OCI-LY3 (cell line): ENCODE measurements at regions not wholly inside any gene's neighbourhood (a gene's known extent, or its start where the extent isn't known, plus 50 kb on each side); places are given as distances from the start of the nearest gene placed in this dataset.

Experiments used
- EZH2phosphoT487 ChIP-seq: fragments of 200-600 bp; shearing (Covaris generic); IDR thresholded peaks from 2 replicates; pipeline ENCODE4 v1.6.1; 2018; ENCODE audit warnings: antibody characterized with exemption, mixed run types, low read depth
- TF ChIP-seq, protein P1 (sequence below): fragments of 200-600, 300-600 bp; sonication (generic); IDR thresholded peaks from 2 replicates; pipeline ENCODE4 v1.5.1; 2014; ENCODE audit warnings: antibody characterized with exemption, low read length, low read depth

DNA sequence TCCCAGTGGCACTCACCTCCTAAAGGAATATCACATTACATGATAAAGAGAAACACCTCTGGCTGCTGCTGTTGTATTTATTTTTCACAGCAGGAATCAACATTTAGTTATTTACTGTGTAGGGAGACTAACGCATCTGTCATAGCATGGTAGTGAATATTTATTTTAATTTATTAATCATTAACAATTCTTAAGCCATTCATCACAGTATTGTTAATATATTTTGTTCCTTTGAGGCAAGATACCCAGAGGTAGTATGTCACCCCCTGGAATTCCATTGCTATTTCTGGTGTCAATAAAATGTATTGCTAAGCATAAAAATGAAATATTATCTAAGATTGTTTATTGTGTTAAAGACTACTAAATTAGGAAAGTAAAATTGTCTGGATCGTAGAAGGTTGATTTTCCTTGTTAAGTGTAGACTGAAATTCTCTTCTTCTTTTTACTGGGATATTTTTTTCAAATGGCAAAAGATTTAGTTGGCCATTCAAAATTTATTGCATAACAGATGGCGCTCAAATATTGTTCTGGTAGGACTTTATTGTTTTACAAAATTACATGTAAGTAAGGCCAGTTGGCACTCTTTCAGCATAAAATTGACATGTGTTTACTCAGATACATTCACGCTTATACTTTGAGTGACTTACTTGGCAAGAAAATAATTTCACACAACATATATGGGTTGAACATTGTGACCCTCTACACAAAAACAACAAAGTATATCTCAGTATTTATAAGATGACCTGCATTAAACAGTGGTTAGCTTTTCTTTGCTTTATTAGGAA lies 1358.7 kb upstream of the SORCS1 start:
- TF ChIP-seq, protein P1, sequence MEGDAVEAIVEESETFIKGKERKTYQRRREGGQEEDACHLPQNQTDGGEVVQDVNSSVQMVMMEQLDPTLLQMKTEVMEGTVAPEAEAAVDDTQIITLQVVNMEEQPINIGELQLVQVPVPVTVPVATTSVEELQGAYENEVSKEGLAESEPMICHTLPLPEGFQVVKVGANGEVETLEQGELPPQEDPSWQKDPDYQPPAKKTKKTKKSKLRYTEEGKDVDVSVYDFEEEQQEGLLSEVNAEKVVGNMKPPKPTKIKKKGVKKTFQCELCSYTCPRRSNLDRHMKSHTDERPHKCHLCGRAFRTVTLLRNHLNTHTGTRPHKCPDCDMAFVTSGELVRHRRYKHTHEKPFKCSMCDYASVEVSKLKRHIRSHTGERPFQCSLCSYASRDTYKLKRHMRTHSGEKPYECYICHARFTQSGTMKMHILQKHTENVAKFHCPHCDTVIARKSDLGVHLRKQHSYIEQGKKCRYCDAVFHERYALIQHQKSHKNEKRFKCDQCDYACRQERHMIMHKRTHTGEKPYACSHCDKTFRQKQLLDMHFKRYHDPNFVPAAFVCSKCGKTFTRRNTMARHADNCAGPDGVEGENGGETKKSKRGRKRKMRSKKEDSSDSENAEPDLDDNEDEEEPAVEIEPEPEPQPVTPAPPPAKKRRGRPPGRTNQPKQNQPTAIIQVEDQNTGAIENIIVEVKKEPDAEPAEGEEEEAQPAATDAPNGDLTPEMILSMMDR = no peak
- no peak for TF ChIP-seq EZH2phosphoT487
